Cardiac muscle cell (in vitro differentiated cells and primary cell): ENCODE measurements at regions not wholly inside any gene's neighbourhood (a gene's known extent, or its start where the extent isn't known, plus 50 kb on each side); places are given as distances from the start of the nearest gene placed in this dataset.
A peak's percentile ranks its signal among the peaks of the same experiment; 100 is the strongest.

Source experiments
- DNase-seq, 2 donors: peaks; one replicate each; pipeline versions ENCODE4 v3.0.0 to v3.0.0-alpha.2; 2010 to 2017; ENCODE audit warnings: low read depth in 1 of 2, low spot score in 1 of 2
- H3K27ac ChIP-seq: fragments of 200-600 bp; sonication (generic); 2 replicates; pipeline ENCODE4 v1.5.1; 2016
- H3K27me3 ChIP-seq: fragments of 200-600 bp; sonication (generic); 2 replicates; pipeline ENCODE4 v1.6.0; 2016; ENCODE audit warnings: control low read depth
- H3K36me3 ChIP-seq: fragments of 200-600 bp; sonication (generic); 2 replicates; pipeline ENCODE4 v1.5.1; 2016; ENCODE audit warnings: control low read depth
- H3K4me1 ChIP-seq: fragments of 200-600 bp; sonication (generic); 2 replicates; pipeline ENCODE4 v1.8.1; 2017; ENCODE audit warnings: low read depth, mild to moderate bottlenecking, mixed run types
- H3K4me3 ChIP-seq: fragments of 200-600 bp; sonication (generic); 2 replicates; pipeline ENCODE4 v1.5.1; 2016; ENCODE audit warnings: mild to moderate bottlenecking
- H3K9me3 ChIP-seq: fragments of 200-600 bp; sonication (generic); 2 replicates; pipeline ENCODE4 v1.5.1; 2017; ENCODE audit warnings: low read depth, mild to moderate bottlenecking, control low read depth
- TF ChIP-seq, protein P1 (sequence below): IDR thresholded peaks from 2 replicates; pipeline ENCODE4 v1.5.1; 2012; ENCODE audit warnings: low read depth, mild to moderate bottlenecking, low read length

DNA sequence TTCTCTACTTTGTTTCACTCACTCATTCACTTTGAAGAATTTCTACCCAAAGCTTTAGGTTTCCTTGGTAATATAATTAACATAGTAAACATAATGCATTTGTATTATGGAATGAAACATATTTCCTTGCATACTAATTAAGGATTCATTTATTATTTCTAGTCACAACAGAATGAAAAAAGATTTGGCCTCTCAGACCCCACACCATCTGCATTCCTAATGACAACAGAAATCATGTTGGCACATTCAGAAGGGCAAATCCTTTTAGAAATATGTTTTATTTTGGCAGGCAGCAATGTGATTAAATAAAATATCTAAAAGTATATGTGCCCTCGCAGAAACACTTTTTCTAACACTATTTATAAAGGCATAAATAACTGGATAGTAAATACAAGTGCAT is 163.4 kb downstream of the HTR1B start:
- Histone ChIP-seq H3K27ac (no peak overlapping the region), H3K4me1 (no peaks in the 10 kb centered on the region), H3K4me3 (no peak overlapping the region), H3K9me3 (no peaks in the 10 kb centered on the region), H3K27me3 (no peaks in the 10 kb centered on the region), H3K36me3 (no peaks in the 10 kb centered on the region)
- TF ChIP-seq, protein P1, sequence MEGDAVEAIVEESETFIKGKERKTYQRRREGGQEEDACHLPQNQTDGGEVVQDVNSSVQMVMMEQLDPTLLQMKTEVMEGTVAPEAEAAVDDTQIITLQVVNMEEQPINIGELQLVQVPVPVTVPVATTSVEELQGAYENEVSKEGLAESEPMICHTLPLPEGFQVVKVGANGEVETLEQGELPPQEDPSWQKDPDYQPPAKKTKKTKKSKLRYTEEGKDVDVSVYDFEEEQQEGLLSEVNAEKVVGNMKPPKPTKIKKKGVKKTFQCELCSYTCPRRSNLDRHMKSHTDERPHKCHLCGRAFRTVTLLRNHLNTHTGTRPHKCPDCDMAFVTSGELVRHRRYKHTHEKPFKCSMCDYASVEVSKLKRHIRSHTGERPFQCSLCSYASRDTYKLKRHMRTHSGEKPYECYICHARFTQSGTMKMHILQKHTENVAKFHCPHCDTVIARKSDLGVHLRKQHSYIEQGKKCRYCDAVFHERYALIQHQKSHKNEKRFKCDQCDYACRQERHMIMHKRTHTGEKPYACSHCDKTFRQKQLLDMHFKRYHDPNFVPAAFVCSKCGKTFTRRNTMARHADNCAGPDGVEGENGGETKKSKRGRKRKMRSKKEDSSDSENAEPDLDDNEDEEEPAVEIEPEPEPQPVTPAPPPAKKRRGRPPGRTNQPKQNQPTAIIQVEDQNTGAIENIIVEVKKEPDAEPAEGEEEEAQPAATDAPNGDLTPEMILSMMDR = no peak
- no peak for DNase-seq

GRCh38 chr6:77298283-77298682 is 165.0 kb downstream of the HTR1B start:
- no peak overlapping the region for H3K4me3 ChIP-seq
- H3K27me3 ChIP-seq = no peaks in the 10 kb centered on the region
- H3K4me1 ChIP-seq = no peaks in the 10 kb centered on the region
- no peaks in the 10 kb centered on the region for H3K9me3 ChIP-seq
- no peaks in the 10 kb centered on the region for H3K36me3 ChIP-seq
- H3K27ac ChIP-seq = no peak overlapping the region
- TF ChIP-seq, protein P1 = no peak
- no peak for DNase-seq

- TF ChIP-seq, protein P1 = no peak
- Histone ChIP-seq H3K36me3 (no peaks in the 10 kb centered on the region), H3K27me3 (no peaks in the 10 kb centered on the region), H3K4me1 (no peaks in the 10 kb centered on the region), H3K9me3 (no peaks in the 10 kb centered on the region), H3K4me3 (no peak overlapping the region), H3K27ac (no peak overlapping the region)
- DNase-seq = peak in 1 of 2 donors; percentile 91
These were observed 170.4 kb downstream of the HTR1B start for GRCh38 chr6:77292564-77293546.

GRCh38 chr6:77290798-77291197 is 172.5 kb downstream of the HTR1B start:
- H3K36me3 ChIP-seq = no peaks in the 10 kb centered on the region
- DNase-seq = peak in 1 of 2 donors; percentile 7
- H3K27ac ChIP-seq = no peak overlapping the region
- H3K4me1 ChIP-seq = no peaks in the 10 kb centered on the region
- H3K9me3 ChIP-seq = no peaks in the 10 kb centered on the region
- TF ChIP-seq, protein P1 = no peak
- H3K27me3 ChIP-seq = no peaks in the 10 kb centered on the region
- H3K4me3 ChIP-seq = no peak overlapping the region

GRCh38 chr6:77286541-77286940 is 176.8 kb downstream of the HTR1B start:
- Histone ChIP-seq H3K9me3 (no peaks in the 10 kb centered on the region), H3K4me1 (no peaks in the 10 kb centered on the region), H3K27me3 (no peaks in the 10 kb centered on the region), H3K27ac (no peak overlapping the region), H3K4me3 (no peak overlapping the region), H3K36me3 (no peaks in the 10 kb centered on the region)
- TF ChIP-seq, protein P1 = no peak
- no peak for DNase-seq
